Osteoblast (primary cell): ENCODE measurements at regions not wholly inside any gene's neighbourhood (a gene's known extent, or its start where the extent isn't known, plus 50 kb on each side); places are given as distances from the start of the nearest gene placed in this dataset.

Experiments used
- DNase-seq: peaks from one replicate; pipeline ENCODE4 v3.0.0; 2011; ENCODE audit warnings: low spot score, mixed read lengths; ENCODE audit not compliant: insufficient read length; ENCODE audit errors: missing footprints
- H2AFZ ChIP-seq: 2 replicates; pipeline ENCODE4 v1.6.0; 2011; ENCODE audit warnings: mild to moderate bottlenecking, low read length
- H3K27ac ChIP-seq: 2 replicates; pipeline ENCODE4 v1.5.1; 2011; ENCODE audit warnings: mild to moderate bottlenecking, low read depth, low read length, moderate library complexity
- H3K27me3 ChIP-seq: 2 replicates; pipeline ENCODE4 v1.6.0; 2012; ENCODE audit warnings: mild to moderate bottlenecking, control low read depth, inconsistent platforms, low read length, moderate library complexity; ENCODE audit not compliant: insufficient read depth
- H3K36me3 ChIP-seq: 2 replicates; pipeline ENCODE4 v1.5.1; 2011; ENCODE audit warnings: mild to moderate bottlenecking, low read length, control low read depth, moderate library complexity; ENCODE audit not compliant: insufficient read depth
- H3K4me1 ChIP-seq: 2 replicates; pipeline ENCODE4 v1.5.1; 2011; ENCODE audit warnings: mild to moderate bottlenecking, low read length, control low read depth, moderate library complexity; ENCODE audit not compliant: insufficient read depth
- H3K4me2 ChIP-seq: 2 replicates; pipeline ENCODE4 v1.6.0; 2011; ENCODE audit warnings: mild to moderate bottlenecking, low read length; ENCODE audit not compliant: insufficient read depth
- H3K4me3 ChIP-seq: fragments of 200-600 bp; sonication (generic); 3 replicates; pipeline ENCODE4 v1.5.1; 2012; ENCODE audit warnings: mild to moderate bottlenecking, low read length, inconsistent platforms; ENCODE audit not compliant: insufficient read depth
- H3K79me2 ChIP-seq: 2 replicates; pipeline ENCODE4 v1.6.0; 2012; ENCODE audit warnings: mild to moderate bottlenecking, low read length, control low read depth, inconsistent platforms; ENCODE audit not compliant: insufficient read depth
- H3K9me3 ChIP-seq: 2 replicates; pipeline ENCODE4 v1.5.1; 2011; ENCODE audit warnings: low read depth, low read length, control low read depth
- H4K20me1 ChIP-seq: 2 replicates; pipeline ENCODE4 v1.6.0; 2012; ENCODE audit warnings: mild to moderate bottlenecking, low read length, control low read depth; ENCODE audit not compliant: insufficient read depth
- CTCF ChIP-seq: IDR thresholded peaks from 2 replicates; pipeline ENCODE4 v1.5.1; 2011; ENCODE audit warnings: mild to moderate bottlenecking, low read depth, low read length, moderate library complexity; ENCODE audit errors: extremely low read depth

DNA sequence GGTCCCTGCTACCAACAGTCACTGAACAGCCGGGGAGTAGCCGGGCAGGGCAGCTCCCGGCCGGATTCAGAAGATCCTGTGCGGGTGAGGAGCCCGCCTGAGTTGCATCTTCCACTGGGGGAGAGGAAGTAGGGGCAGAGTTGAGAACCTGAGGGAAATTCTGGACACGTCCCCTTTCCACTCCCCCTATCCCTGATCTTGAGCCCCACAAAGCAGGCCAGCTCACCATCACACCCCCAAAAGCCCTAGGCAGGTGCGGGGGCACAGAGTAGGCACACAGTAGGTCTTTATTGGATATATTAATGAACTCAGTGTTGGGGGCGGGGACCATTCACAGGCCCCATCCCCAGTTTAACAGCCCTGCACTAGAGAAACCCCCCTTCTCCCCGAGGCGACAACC lies 81.9 kb upstream of the UXS1 start:
- Histone ChIP-seq H3K27me3 (no peaks in the 10 kb centered on the region), H3K4me3 (no peak overlapping the region), H3K9me3 (no peaks in the 10 kb centered on the region), H4K20me1 (no peaks in the 10 kb centered on the region), H3K27ac (no peak overlapping the region), H3K79me2 (no peaks in the 10 kb centered on the region), H3K4me1 (no peaks in the 10 kb centered on the region), H3K4me2 (no peak overlapping the region), H3K36me3 (no peaks in the 10 kb centered on the region), H2AFZ (no peak overlapping the region)
- TF ChIP-seq CTCF: no peak
- DNase-seq: no peak

DNA sequence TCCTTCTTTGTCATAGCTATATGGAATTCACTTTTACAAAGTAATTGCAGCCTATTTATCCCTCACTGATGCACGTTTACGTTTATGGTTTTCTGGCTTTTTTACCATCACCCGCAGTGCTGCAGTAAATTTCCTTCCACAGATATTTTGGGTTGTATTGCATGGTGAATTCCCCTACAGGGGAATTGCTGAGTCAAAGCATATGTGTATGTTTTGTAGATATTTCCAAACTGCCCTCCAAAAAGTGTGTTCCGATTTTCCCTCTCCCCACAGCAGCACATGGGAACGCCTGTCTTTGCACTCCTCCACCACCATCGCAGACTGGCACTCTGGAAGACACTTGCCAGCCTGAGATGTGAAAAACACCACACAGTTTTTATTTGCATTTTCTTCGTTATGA lies 80.6 kb upstream of the UXS1 start:
- Histone ChIP-seq H4K20me1 (no peaks in the 10 kb centered on the region), H3K4me3 (no peak overlapping the region), H3K27ac (no peak overlapping the region), H3K79me2 (no peaks in the 10 kb centered on the region), H3K9me3 (no peaks in the 10 kb centered on the region), H3K27me3 (no peaks in the 10 kb centered on the region), H3K4me1 (no peaks in the 10 kb centered on the region), H3K36me3 (no peaks in the 10 kb centered on the region), H3K4me2 (no peak overlapping the region), H2AFZ (no peak overlapping the region)
- no peak for DNase-seq
- TF ChIP-seq CTCF: no peak

GRCh38 chr2:106272216-106272807 lies 78.2 kb upstream of the UXS1 start:
- TF ChIP-seq CTCF: no peak
- Histone ChIP-seq H2AFZ (no peak overlapping the region), H3K4me2 (no peak overlapping the region), H3K9me3 (no peaks in the 10 kb centered on the region), H3K4me1 (no peaks in the 10 kb centered on the region), H3K27me3 (no peaks in the 10 kb centered on the region), H4K20me1 (no peaks in the 10 kb centered on the region), H3K79me2 (no peaks in the 10 kb centered on the region), H3K36me3 (no peaks in the 10 kb centered on the region), H3K4me3 (no peak overlapping the region), H3K27ac (no peak overlapping the region)
- no peak for DNase-seq

- H3K27me3 ChIP-seq: no peaks in the 10 kb centered on the region
- H3K36me3 ChIP-seq: no peaks in the 10 kb centered on the region
- no peaks in the 10 kb centered on the region for H3K9me3 ChIP-seq
- no peak overlapping the region for H3K4me2 ChIP-seq
- H4K20me1 ChIP-seq: no peaks in the 10 kb centered on the region
- TF ChIP-seq CTCF: no peak
- H3K4me3 ChIP-seq: no peak overlapping the region
- no peak for DNase-seq
- no peak overlapping the region for H3K27ac ChIP-seq
- H2AFZ ChIP-seq: no peak overlapping the region
- H3K4me1 ChIP-seq: no peaks in the 10 kb centered on the region
- no peaks in the 10 kb centered on the region for H3K79me2 ChIP-seq
Measured at GRCh38 chr2:106270471-106270891, 76.4 kb upstream of the UXS1 start.
